ENCODE measurements at regions not wholly inside any gene's neighbourhood (a gene's known extent, or its start where the extent isn't known, plus 50 kb on each side); places are given as distances from the start of the nearest gene placed in this dataset.

GRCh38 chr3:159859836-159860235 is 128.8 kb upstream of the IL12A start:
- no peak for TF ChIP-seq CTCF (conservative IDR thresholded peaks at IDR 0.05; ENCODE audit: low read depth, low read length)
- no peak overlapping the region for H3K4me3 ChIP-seq (ENCODE audit: low read depth, low read length)
- DNase-seq (ENCODE audit: low read depth), result no peak

- TF ChIP-seq CTCF (conservative IDR thresholded peaks at IDR 0.05; ENCODE audit: low read depth, low read length), result no peak
- no peak for DNase-seq (ENCODE audit: low read depth)
- no peak overlapping the region for H3K4me3 ChIP-seq (ENCODE audit: low read depth, low read length)
Observed at GRCh38 chr3:159860269-159861116, 128.1 kb upstream of the IL12A start.

DNA sequence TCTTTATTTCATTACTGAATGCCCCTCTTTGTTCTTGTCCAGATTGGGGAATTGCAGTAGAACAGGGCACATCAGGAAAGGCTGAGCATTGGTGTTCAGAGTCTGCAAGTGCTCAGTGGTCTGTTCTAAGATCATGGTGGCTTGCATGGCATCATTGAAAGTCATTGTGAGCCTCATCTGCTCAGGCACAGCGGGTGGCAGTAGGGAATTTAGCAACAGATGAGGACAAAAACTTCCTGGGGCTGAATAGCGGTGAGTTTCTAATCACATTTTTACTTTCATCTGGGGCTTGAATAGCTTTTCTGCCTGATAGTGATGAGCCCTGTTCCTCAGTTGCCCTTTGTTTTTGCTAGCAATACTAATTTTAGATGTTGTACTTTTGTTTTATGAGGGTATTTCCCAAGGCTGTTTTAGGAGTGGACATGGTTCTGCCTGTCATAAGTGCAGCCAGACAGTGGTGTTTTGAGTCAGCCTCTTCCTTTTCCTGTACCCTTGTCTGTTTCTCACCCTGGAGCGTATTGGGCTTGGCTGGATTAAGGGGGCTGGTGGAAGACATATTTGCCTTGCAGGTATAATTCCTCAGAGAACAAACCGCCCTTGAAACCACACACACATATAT is 127.2 kb upstream of the IL12A start:
- DNase-seq (ENCODE audit: low read depth), result no peak
- TF ChIP-seq CTCF (conservative IDR thresholded peaks at IDR 0.05; ENCODE audit: low read depth, low read length), result no peak
- H3K4me3 ChIP-seq (ENCODE audit: low read depth, low read length), result no peak overlapping the region

GRCh38 chr3:159865041-159865579 is 123.5 kb upstream of the IL12A start:
- DNase-seq (ENCODE audit: low read depth), result no peak

DNA sequence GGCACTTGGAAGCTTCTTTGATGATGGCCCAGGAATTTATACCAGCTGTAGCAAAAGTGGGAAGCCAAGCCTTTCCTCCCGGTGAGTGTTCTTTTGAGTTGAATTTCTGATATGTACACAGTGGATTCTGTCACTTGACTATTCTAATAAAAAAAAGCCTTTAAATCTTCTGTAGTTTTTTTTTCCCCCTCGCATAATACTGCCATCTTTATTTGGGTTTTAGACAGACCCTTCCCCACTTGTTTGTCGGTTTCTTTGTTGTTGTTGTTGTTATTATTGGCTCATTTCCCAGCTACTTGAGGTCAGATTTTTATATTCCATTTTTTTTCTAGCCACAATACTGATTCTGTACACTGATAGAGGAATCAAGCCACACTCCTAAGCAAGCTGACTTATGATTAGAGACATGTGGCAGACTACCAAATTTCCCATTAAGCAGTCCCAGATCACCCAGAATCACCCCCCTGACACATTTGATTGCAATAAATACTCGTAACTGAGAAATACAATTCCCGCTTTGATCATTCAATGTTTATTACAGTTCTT is 122.4 kb upstream of the IL12A start:
- no peak overlapping the region for H3K4me3 ChIP-seq (ENCODE audit: low read depth, low read length)
- no peak for TF ChIP-seq CTCF (conservative IDR thresholded peaks at IDR 0.05; ENCODE audit: low read depth, low read length)
- DNase-seq (ENCODE audit: low read depth), result no peak

More at GRCh38 chr3:159865041-159865579, 123.5 kb upstream of the IL12A start:
- no peak for TF ChIP-seq CTCF (conservative IDR thresholded peaks at IDR 0.05; ENCODE audit: low read depth, low read length)
- no peak overlapping the region for H3K4me3 ChIP-seq (ENCODE audit: low read depth, low read length)

- no peak for TF ChIP-seq CTCF (conservative IDR thresholded peaks at IDR 0.05; ENCODE audit: low read depth, low read length)
- H3K4me3 ChIP-seq (ENCODE audit: low read depth, low read length), result no peak overlapping the region
- DNase-seq (ENCODE audit: low read depth), result no peak
Observed at GRCh38 chr3:159867372-159867771, 121.3 kb upstream of the IL12A start.
